DND-41 (cell line): ENCODE measurements at regions not wholly inside any gene's neighbourhood (a gene's known extent, or its start where the extent isn't known, plus 50 kb on each side); places are given as distances from the start of the nearest gene placed in this dataset.

Experiments used
- ATAC-seq: fragments of 200-7000 bp; cut with Tn5 transposase; 3 replicates; pipeline ENCODE4 v1.9.1; 2021; ENCODE audit warnings: low read depth; ENCODE audit not compliant: insufficient read depth
- DNase-seq: peaks from one replicate; pipeline ENCODE4 v3.0.0-alpha.2; 2020
- H2AFZ ChIP-seq: 2 replicates; pipeline ENCODE4 v1.6.0; 2012; ENCODE audit warnings: low read depth, low read length
- H3K27ac ChIP-seq: 2 replicates; pipeline ENCODE4 v1.5.1; 2012; ENCODE audit warnings: low read length, inconsistent platforms
- H3K27me3 ChIP-seq: fragments of 200-600 bp; sonication (generic); 2 replicates; pipeline ENCODE4 v1.6.0; 2012; ENCODE audit warnings: low read length, mild to moderate bottlenecking, inconsistent platforms; ENCODE audit not compliant: insufficient read depth, poor library complexity
- H3K36me3 ChIP-seq: 2 replicates; pipeline ENCODE4 v1.5.1; 2012; ENCODE audit warnings: low read length, inconsistent platforms; ENCODE audit not compliant: insufficient read depth
- H3K4me1 ChIP-seq: 2 replicates; pipeline ENCODE4 v1.5.1; 2012; ENCODE audit warnings: mild to moderate bottlenecking, low read length; ENCODE audit not compliant: insufficient read depth
- H3K4me2 ChIP-seq: 2 replicates; pipeline ENCODE4 v1.6.0; 2012; ENCODE audit warnings: mild to moderate bottlenecking, moderate library complexity, low read length, inconsistent platforms; ENCODE audit not compliant: insufficient read depth
- H3K4me3 ChIP-seq, 2 experiments: fragments of 200-600 bp in 1 of 2; shearing (Covaris generic) in 1 of 2; 2 replicates each; pipeline ENCODE4 v1.5.1; 2012 to 2016; ENCODE audit warnings: inconsistent platforms in 2 of 2, low read length in 2 of 2, mild to moderate bottlenecking in 2 of 2, low read depth in 1 of 2, moderate library complexity in 1 of 2
- H3K79me2 ChIP-seq: 2 replicates; pipeline ENCODE4 v1.6.0; 2012; ENCODE audit warnings: low read length, inconsistent platforms; ENCODE audit not compliant: insufficient read depth
- H3K9ac ChIP-seq: 2 replicates; pipeline ENCODE4 v1.6.0; 2012; ENCODE audit warnings: low read depth, mild to moderate bottlenecking, inconsistent platforms, low read length, moderate library complexity
- H3K9me3 ChIP-seq: 2 replicates; pipeline ENCODE4 v1.5.1; 2012; ENCODE audit warnings: low read length, moderate library complexity, mild to moderate bottlenecking, inconsistent platforms; ENCODE audit not compliant: insufficient read depth, severe bottlenecking
- H4K20me1 ChIP-seq: 2 replicates; pipeline ENCODE4 v1.6.0; 2012; ENCODE audit warnings: low read length; ENCODE audit not compliant: insufficient read depth
- EZH2 ChIP-seq: IDR thresholded peaks from 3 replicates; pipeline ENCODE4 v1.6.1; 2012; ENCODE audit warnings: borderline replicate concordance, low read depth, mild to moderate bottlenecking, moderate library complexity, low read length, inconsistent platforms; ENCODE audit not compliant: severe bottlenecking
- TF ChIP-seq, protein P1 (sequence below): IDR thresholded peaks from 2 replicates; pipeline ENCODE4 v1.5.1; 2012; ENCODE audit warnings: borderline replicate concordance, low read length, moderate library complexity, mild to moderate bottlenecking; ENCODE audit not compliant: poor library complexity, severe bottlenecking; ENCODE audit errors: extremely low read depth

DNA sequence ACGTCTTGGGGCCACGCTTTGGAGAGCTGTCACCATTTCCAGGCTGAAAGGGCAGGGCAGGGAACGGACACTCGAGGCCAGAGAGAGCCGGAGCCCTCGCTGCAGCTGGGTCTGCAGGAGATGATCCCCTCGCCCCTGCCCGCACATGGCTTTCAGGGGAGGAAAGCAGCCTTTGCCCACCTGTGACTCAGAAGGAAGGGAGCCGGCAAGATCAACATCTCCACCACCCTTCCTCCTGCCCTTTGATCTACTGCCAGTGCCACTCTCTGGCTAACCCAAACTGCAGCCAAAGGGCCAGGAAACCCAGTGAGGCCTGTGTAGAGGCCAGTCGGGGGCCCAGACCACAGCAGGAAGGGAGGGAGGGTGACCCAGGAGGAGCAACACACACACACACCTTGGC lies 137.1 kb upstream of the ERCC6L2 start:
- Histone ChIP-seq H3K36me3 (no peaks in the 10 kb centered on the region), H2AFZ (no peak overlapping the region), H3K79me2 (no peaks in the 10 kb centered on the region), H3K4me2 (no peak overlapping the region), H3K27ac (no peak overlapping the region), H3K4me1 (no peaks in the 10 kb centered on the region), H4K20me1 (no peaks in the 10 kb centered on the region), H3K9me3 (no peaks in the 10 kb centered on the region), H3K27me3 (peaks cover 3% of the 10 kb centered on the region), H3K9ac (no peak overlapping the region), H3K4me3 (no peak overlapping the region)
- ATAC-seq (no peak), DNase-seq (no peak)
- TF ChIP-seq, protein P1, sequence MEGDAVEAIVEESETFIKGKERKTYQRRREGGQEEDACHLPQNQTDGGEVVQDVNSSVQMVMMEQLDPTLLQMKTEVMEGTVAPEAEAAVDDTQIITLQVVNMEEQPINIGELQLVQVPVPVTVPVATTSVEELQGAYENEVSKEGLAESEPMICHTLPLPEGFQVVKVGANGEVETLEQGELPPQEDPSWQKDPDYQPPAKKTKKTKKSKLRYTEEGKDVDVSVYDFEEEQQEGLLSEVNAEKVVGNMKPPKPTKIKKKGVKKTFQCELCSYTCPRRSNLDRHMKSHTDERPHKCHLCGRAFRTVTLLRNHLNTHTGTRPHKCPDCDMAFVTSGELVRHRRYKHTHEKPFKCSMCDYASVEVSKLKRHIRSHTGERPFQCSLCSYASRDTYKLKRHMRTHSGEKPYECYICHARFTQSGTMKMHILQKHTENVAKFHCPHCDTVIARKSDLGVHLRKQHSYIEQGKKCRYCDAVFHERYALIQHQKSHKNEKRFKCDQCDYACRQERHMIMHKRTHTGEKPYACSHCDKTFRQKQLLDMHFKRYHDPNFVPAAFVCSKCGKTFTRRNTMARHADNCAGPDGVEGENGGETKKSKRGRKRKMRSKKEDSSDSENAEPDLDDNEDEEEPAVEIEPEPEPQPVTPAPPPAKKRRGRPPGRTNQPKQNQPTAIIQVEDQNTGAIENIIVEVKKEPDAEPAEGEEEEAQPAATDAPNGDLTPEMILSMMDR = no peak
- TF ChIP-seq EZH2 = no peak

DNA sequence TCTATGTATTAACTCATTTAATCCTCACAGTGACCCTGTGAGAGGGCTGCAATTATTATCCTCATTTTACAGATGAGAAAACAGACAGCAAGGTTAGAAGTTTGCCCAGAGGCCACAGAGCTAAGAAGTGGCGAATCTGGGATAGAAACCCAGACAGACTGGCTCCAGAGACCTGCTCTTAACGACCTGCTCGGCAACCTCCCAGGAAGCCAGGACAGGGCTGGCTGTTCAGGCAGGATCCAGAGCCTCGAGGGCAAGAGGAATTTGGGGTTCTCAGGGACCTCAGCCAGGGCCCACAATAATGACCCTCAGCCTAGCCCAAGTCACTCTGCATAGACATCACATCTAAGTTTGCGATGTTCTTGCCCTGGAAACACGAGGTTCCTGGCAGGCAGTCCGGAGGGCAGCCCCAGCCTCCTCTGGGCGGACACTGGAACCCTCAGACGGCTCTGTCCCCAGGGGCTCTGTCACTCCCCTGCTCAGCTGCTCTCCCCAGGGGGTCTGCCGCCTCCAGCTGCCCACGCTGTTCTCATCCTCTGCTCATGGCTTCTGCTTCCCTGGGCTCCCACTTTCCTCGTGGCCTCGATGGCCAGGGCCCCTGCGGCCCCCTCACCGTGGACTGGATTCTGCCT lies 138.5 kb upstream of the ERCC6L2 start:
- peaks cover 6% of the 10 kb centered on the region for H3K27me3 ChIP-seq
- H3K79me2 ChIP-seq = no peaks in the 10 kb centered on the region
- no peak overlapping the region for H3K27ac ChIP-seq
- no peak overlapping the region for H3K4me2 ChIP-seq
- H3K4me3 ChIP-seq = no peak overlapping the region
- DNase-seq (no peak), ATAC-seq (no peak)
- no peaks in the 10 kb centered on the region for H3K36me3 ChIP-seq
- H3K9me3 ChIP-seq = no peaks in the 10 kb centered on the region
- no peak overlapping the region for H2AFZ ChIP-seq
- TF ChIP-seq EZH2 = no peak
- TF ChIP-seq, protein P1 = no peak
- H3K4me1 ChIP-seq = no peaks in the 10 kb centered on the region
- H3K9ac ChIP-seq = no peak overlapping the region
- H4K20me1 ChIP-seq = no peaks in the 10 kb centered on the region

DNA sequence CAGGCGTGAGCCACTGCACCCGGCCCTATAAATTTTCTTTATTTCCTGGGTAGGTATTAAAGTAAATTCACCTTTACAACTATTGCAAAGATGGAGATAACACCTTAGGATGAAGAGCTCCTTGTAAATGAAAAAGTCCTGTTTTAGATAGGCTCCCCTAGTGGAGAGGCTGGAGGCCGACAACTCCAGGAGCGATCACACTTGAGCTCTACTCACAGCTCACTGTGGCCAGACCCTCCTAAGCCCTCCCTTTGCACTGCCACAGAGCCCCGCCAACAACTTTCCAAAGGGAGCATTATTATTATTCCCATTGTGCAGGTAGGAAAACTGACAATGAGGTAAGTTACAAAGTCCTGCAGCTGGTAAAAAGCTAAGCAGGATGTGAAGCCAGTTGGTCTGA lies 139.1 kb upstream of the ERCC6L2 start:
- H3K4me3 ChIP-seq = no peak overlapping the region
- H2AFZ ChIP-seq = no peak overlapping the region
- H3K9me3 ChIP-seq = no peaks in the 10 kb centered on the region
- H3K4me2 ChIP-seq = no peak overlapping the region
- H3K27ac ChIP-seq = no peak overlapping the region
- peaks cover 6% of the 10 kb centered on the region for H3K27me3 ChIP-seq
- no peaks in the 10 kb centered on the region for H3K79me2 ChIP-seq
- no peaks in the 10 kb centered on the region for H3K36me3 ChIP-seq
- H4K20me1 ChIP-seq = no peaks in the 10 kb centered on the region
- no peak for TF ChIP-seq EZH2
- TF ChIP-seq, protein P1 = peak; percentile 49
- H3K4me1 ChIP-seq = no peaks in the 10 kb centered on the region
- DNase-seq (no peak), ATAC-seq (peak; percentile 67; the same call in 2 of the 3 replicates)
- no peak overlapping the region for H3K9ac ChIP-seq
